ENCODE measurements at regions not wholly inside any gene's neighbourhood (a gene's known extent, or its start where the extent isn't known, plus 50 kb on each side); places are given as distances from the start of the nearest gene placed in this dataset.

- no peak overlapping the region for H3K4me3 ChIP-seq (ENCODE audit: low read depth, low read length)
- TF ChIP-seq, protein P1, sequence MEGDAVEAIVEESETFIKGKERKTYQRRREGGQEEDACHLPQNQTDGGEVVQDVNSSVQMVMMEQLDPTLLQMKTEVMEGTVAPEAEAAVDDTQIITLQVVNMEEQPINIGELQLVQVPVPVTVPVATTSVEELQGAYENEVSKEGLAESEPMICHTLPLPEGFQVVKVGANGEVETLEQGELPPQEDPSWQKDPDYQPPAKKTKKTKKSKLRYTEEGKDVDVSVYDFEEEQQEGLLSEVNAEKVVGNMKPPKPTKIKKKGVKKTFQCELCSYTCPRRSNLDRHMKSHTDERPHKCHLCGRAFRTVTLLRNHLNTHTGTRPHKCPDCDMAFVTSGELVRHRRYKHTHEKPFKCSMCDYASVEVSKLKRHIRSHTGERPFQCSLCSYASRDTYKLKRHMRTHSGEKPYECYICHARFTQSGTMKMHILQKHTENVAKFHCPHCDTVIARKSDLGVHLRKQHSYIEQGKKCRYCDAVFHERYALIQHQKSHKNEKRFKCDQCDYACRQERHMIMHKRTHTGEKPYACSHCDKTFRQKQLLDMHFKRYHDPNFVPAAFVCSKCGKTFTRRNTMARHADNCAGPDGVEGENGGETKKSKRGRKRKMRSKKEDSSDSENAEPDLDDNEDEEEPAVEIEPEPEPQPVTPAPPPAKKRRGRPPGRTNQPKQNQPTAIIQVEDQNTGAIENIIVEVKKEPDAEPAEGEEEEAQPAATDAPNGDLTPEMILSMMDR (conservative IDR thresholded peaks at IDR 0.05; ENCODE audit: low read depth, low read length) = no peak
- no peak for DNase-seq (ENCODE audit: low read depth)
These were observed 273.4 kb downstream of the TLE3 start for GRCh38 chr15:69824075-69824876.

- DNase-seq (ENCODE audit: low read depth) = no peak
- TF ChIP-seq, protein P1 (conservative IDR thresholded peaks at IDR 0.05; ENCODE audit: low read depth, low read length) = no peak
- no peak overlapping the region for H3K4me3 ChIP-seq (ENCODE audit: low read depth, low read length)
These were observed 272.8 kb downstream of the TLE3 start for GRCh38 chr15:69824877-69825406.

GRCh38 chr15:69825941-69826818 lies 271.5 kb downstream of the TLE3 start:
- no peak for DNase-seq (ENCODE audit: low read depth)
- TF ChIP-seq, protein P1 (conservative IDR thresholded peaks at IDR 0.05; ENCODE audit: low read depth, low read length) = no peak
- H3K4me3 ChIP-seq (ENCODE audit: low read depth, low read length) = no peak overlapping the region

GRCh38 chr15:69826819-69827175 lies 270.9 kb downstream of the TLE3 start:
- DNase-seq (ENCODE audit: low read depth) = no peak
- TF ChIP-seq, protein P1 (conservative IDR thresholded peaks at IDR 0.05; ENCODE audit: low read depth, low read length) = no peak
- H3K4me3 ChIP-seq (ENCODE audit: low read depth, low read length) = no peak overlapping the region

DNA sequence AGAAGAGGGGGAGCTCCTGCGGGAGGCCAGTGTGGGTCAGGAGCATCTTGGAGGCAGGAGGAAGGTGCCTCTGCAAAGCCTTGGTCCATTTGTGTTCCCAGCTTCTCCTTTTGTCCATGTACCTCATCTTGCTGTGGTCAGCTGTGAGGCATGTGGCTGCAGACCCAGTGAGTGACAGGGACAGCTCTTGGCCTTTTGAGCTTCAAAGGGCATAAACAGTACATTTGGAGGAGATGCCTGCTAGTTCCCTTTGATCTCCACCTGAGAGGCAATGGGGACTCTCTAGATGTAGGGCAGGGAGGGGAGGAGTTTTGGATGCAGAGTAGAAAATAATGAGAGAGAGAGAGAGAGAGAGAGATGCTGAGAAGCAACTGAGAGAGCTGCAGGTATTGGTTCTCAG lies 270.0 kb downstream of the TLE3 start:
- no peak overlapping the region for H3K4me3 ChIP-seq (ENCODE audit: low read depth, low read length)
- DNase-seq (ENCODE audit: low read depth) = no peak
- TF ChIP-seq, protein P1 (conservative IDR thresholded peaks at IDR 0.05; ENCODE audit: low read depth, low read length) = no peak

DNA sequence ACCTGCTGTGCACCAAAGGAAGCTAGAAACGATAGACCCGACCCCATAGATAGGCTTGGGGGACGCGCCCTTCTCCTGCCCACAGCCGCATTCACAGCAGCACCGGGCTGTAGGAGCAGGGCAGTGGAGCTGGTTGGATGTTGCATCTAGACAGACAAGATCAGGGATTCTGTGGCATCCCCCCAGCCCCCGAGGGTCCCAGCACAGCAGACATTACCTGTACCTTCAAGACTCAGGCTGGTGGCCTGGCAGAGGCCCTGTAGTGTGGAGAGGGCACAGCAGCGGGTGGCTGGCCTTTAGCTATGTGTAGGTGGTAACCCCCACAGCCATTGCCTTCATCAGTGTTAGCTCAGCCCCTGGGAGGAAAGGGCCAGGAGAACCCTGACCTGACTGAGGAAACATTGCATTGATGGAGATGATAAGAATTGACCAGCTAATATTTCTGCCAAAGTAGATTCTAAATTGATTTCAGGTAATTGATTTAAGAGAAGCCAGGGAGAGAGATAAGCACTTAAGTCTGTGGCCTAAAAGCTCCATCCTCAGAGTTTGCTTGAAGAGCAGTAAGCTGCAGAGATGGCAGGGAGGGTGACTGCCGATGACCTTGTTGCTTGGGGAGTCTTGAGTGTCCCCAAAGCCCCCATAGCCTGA lies 269.4 kb downstream of the TLE3 start:
- H3K4me3 ChIP-seq (ENCODE audit: low read depth, low read length) = no peak overlapping the region
- DNase-seq (ENCODE audit: low read depth) = no peak
- TF ChIP-seq, protein P1 (conservative IDR thresholded peaks at IDR 0.05; ENCODE audit: low read depth, low read length) = no peak

All from epithelial cell of proximal tubule (primary cell).